ENCODE measurements at regions not wholly inside any gene's neighbourhood (a gene's known extent, or its start where the extent isn't known, plus 50 kb on each side); places are given as distances from the start of the nearest gene placed in this dataset.

DNA sequence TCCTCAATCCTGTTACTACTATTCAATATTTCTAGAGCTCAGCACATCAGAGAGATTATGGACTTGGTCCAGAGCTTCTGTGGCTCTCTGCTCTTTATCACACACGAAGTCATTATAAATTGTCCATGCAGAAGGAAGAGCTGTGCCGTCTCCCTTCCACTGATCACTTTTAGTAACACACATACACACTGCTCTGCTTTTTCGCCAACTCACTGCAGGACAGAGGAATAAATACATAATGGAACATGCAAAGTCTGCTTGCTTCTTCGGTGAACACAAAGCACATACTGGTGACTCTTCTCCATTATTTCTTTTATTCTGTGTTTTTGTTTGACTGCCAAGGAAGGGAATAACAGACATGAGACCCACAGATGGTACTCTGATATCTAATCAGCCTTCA, 1000.0 kb upstream of the TENM4 start:
- H3K9me3 ChIP-seq: no peaks in the 10 kb centered on the region
- H3K4me1 Mint-ChIP-seq: no peaks in the 10 kb centered on the region
- ATAC-seq (replicated peaks in 1 of 4): no peak
- H3K4me3 ChIP-seq (ENCODE audit: control insufficient read depth in 1 of 2, extremely low read depth in 1 of 2, low read length in 1 of 2): no peak overlapping the region
- no peaks in the 10 kb centered on the region for H3K4me1 ChIP-seq (ENCODE audit: control insufficient read depth in 1 of 2, extremely low read depth in 1 of 2, insufficient read depth in 2 of 2, low read length in 2 of 2)
- H3K27ac ChIP-seq (ENCODE audit: low read length): no peak overlapping the region
- ChIA-PET CTCF (no interaction called here), POLR2A (no interaction called here)
- no peaks in the 10 kb centered on the region for H3K27me3 Mint-ChIP-seq
- H3K27ac Mint-ChIP-seq: no peak overlapping the region
- no peaks in the 10 kb centered on the region for H3K36me3 ChIP-seq (ENCODE audit: control insufficient read depth in 2 of 2, extremely low read depth in 1 of 2, insufficient read depth in 1 of 2, low read length in 1 of 2)
- H3K27me3 ChIP-seq (replicated peaks in 1 of 2; ENCODE audit: control insufficient read depth in 2 of 2, extremely low read depth in 1 of 2, insufficient read depth in 2 of 2, low read length in 1 of 2): no peaks in the 10 kb centered on the region
- H3K4me3 Mint-ChIP-seq: no peak overlapping the region
- WGBS (ENCODE audit: insufficient coverage): 80% methylated on average over 1 of the region's 4 CpGs
- no peaks in the 10 kb centered on the region for H3K36me3 Mint-ChIP-seq
- peaks cover 5 to 21% (median 8%) of the 10 kb centered on the region in 3 donors for H3K9me3 Mint-ChIP-seq
- no peak for DNase-seq

DNA sequence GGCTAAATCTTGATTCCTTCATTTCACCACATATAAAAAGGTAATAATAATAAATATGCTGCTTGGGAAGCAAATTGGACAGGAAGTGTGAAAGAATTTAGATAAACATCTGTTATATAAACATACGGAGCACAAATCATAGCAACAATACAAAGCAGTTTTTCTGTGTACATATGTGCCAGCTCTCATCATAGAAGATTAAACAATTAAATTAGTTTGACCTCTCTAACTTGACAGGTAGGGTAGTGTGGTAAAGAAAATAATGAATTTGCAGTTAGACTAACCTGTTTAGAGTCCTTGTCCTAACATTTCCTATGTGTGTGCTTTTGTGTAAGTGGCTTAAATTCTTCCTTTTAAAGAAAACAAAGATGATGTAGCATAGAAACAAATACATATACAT, 995.7 kb upstream of the TENM4 start:
- no peak for DNase-seq
- no CpG with 5 or more reads among the region's 1 CpG for WGBS (ENCODE audit: insufficient coverage)
- Histone ChIP-seq H3K27me3 (replicated peaks in 1 of 2; ENCODE audit: control insufficient read depth in 2 of 2, extremely low read depth in 1 of 2, insufficient read depth in 2 of 2, low read length in 1 of 2) (no peaks in the 10 kb centered on the region), H3K36me3 (ENCODE audit: control insufficient read depth in 2 of 2, extremely low read depth in 1 of 2, insufficient read depth in 1 of 2, low read length in 1 of 2) (no peaks in the 10 kb centered on the region), H3K4me1 (ENCODE audit: control insufficient read depth in 1 of 2, extremely low read depth in 1 of 2, insufficient read depth in 2 of 2, low read length in 2 of 2) (no peaks in the 10 kb centered on the region), H3K9me3 (no peaks in the 10 kb centered on the region), H3K27ac (ENCODE audit: low read length) (no peak overlapping the region), H3K4me3 (ENCODE audit: control insufficient read depth in 1 of 2, extremely low read depth in 1 of 2, low read length in 1 of 2) (no peak overlapping the region)
- H3K27ac Mint-ChIP-seq: no peak overlapping the region
- ChIA-PET POLR2A (no interaction called here), CTCF (no interaction called here)
- no peak for ATAC-seq (replicated peaks in 1 of 4)
- no peaks in the 10 kb centered on the region for H3K36me3 Mint-ChIP-seq
- H3K27me3 Mint-ChIP-seq: no peaks in the 10 kb centered on the region
- no peak overlapping the region for H3K4me3 Mint-ChIP-seq
- H3K9me3 Mint-ChIP-seq: peaks cover 12 to 36% (median 17%) of the 10 kb centered on the region in 3 donors
- no peaks in the 10 kb centered on the region for H3K4me1 Mint-ChIP-seq

DNA sequence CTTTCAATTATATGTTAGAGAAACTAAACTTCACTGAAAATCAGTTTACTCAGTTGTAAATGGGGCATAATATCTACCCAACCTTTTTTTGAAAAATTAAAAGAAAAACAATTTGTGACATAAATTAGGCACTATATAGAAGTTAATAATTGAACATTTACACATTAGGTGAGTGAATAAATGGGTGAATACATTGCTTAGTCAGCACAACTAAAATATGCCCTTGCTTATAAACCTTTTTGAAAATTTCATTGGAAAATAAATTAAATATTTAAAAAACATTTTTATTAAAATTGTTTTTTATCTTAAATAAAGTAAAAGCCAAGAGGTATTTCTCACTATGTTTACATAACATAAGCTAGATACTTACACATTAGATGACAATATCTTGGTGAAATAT, 994.5 kb upstream of the TENM4 start:
- ATAC-seq (replicated peaks in 1 of 4) (no peak), DNase-seq (no peak)
- H3K27me3 ChIP-seq (replicated peaks in 1 of 2; ENCODE audit: control insufficient read depth in 2 of 2, extremely low read depth in 1 of 2, insufficient read depth in 2 of 2, low read length in 1 of 2): no peaks in the 10 kb centered on the region
- POLR2A ChIA-PET: interaction anchor here in 1 of 2 donors (0.6 kb wide), 1 partner anchor 35 kb away, joined by 3 read pairs; no protein-coding TSS in a partner anchor
- no peaks in the 10 kb centered on the region for H3K4me1 ChIP-seq (ENCODE audit: control insufficient read depth in 1 of 2, extremely low read depth in 1 of 2, insufficient read depth in 2 of 2, low read length in 2 of 2)
- Mint-ChIP-seq H3K4me1 (no peaks in the 10 kb centered on the region), H3K9me3 (peaks cover 18 to 39% (median 19%) of the 10 kb centered on the region in 3 donors), H3K36me3 (no peaks in the 10 kb centered on the region), H3K27ac (no peak overlapping the region), H3K4me3 (no peak overlapping the region), H3K27me3 (no peaks in the 10 kb centered on the region)
- H3K36me3 ChIP-seq (ENCODE audit: control insufficient read depth in 2 of 2, extremely low read depth in 1 of 2, insufficient read depth in 1 of 2, low read length in 1 of 2): no peaks in the 10 kb centered on the region
- no peak overlapping the region for H3K27ac ChIP-seq (ENCODE audit: low read length)
- H3K9me3 ChIP-seq: no peaks in the 10 kb centered on the region
- H3K4me3 ChIP-seq (ENCODE audit: control insufficient read depth in 1 of 2, extremely low read depth in 1 of 2, low read length in 1 of 2): no peak overlapping the region
- CTCF ChIA-PET: no interaction called here

DNA sequence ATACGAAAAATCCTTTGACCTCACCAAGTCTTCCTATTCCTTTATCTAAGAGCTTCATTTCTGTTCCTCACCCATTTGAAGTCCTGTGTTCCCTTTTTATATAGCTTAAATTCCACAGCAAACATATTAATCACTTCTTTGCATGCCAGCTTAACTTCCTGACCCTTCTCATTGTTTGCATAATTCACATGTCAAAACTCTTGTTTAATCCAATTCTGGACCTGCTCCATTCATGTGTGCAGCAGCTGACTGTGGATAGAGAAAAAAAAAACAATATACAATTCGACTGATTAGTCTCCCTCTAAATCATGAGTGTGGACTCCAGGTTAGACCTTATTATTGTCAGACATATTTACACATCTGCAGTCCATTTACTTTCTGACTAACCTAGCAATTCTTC, 991.2 kb upstream of the TENM4 start:
- POLR2A ChIA-PET: no interaction called here
- no peak overlapping the region for H3K4me3 ChIP-seq (ENCODE audit: control insufficient read depth in 1 of 2, extremely low read depth in 1 of 2, low read length in 1 of 2)
- CTCF ChIA-PET: no interaction called here
- H3K9me3 Mint-ChIP-seq: peaks cover 27 to 33% (median 28%) of the 10 kb centered on the region in 3 donors
- WGBS (ENCODE audit: insufficient coverage): 62% methylated on average over 1 of the region's 2 CpGs
- no peaks in the 10 kb centered on the region for H3K9me3 ChIP-seq
- no peaks in the 10 kb centered on the region for H3K4me1 ChIP-seq (ENCODE audit: control insufficient read depth in 1 of 2, extremely low read depth in 1 of 2, insufficient read depth in 2 of 2, low read length in 2 of 2)
- no peak overlapping the region for H3K27ac ChIP-seq (ENCODE audit: low read length)
- no peaks in the 10 kb centered on the region for H3K27me3 Mint-ChIP-seq
- no peak for ATAC-seq (replicated peaks in 1 of 4)
- H3K36me3 Mint-ChIP-seq: no peaks in the 10 kb centered on the region
- H3K27ac Mint-ChIP-seq: no peak overlapping the region
- H3K4me3 Mint-ChIP-seq: no peak overlapping the region
- H3K4me1 Mint-ChIP-seq: no peaks in the 10 kb centered on the region
- no peak for DNase-seq
- H3K36me3 ChIP-seq (ENCODE audit: control insufficient read depth in 2 of 2, extremely low read depth in 1 of 2, insufficient read depth in 1 of 2, low read length in 1 of 2): no peaks in the 10 kb centered on the region
- no peaks in the 10 kb centered on the region for H3K27me3 ChIP-seq (replicated peaks in 1 of 2; ENCODE audit: control insufficient read depth in 2 of 2, extremely low read depth in 1 of 2, insufficient read depth in 2 of 2, low read length in 1 of 2)

DNA sequence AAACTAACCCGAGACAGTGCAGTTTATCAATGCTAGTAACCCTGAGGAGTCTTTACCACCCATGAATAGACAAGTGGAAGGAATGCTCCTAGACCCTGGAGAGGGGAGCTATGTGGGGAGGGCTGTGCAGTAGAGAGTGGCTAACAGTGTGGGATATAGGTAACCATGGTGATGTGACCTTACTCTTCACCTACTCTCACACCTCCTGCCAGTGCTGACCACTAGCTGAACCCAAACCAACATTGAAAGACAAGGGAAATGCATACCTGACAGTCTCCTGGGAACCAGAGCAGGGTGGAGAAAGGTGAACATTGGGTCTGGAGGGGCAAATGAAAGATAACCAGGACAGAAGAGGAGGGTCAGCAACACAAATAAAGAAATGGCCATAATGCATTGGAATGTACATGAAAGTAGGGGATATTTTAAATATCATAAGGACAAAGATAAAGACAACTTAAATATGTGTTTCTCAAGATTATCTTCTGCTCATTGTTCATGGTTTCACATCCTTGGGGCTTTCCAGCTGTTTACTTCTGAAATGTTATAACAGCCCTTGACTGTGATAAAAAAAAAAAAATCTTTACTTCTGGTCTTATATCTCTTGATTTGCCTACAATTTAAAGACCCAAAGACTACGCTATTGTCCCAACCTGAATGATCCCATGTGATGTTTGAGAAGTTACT, 983.3 kb upstream of the TENM4 start:
- no peak overlapping the region for H3K27ac Mint-ChIP-seq
- CTCF ChIA-PET: no interaction called here
- POLR2A ChIA-PET: no interaction called here
- no peaks in the 10 kb centered on the region for H3K4me1 Mint-ChIP-seq
- DNase-seq (no peak), ATAC-seq (replicated peaks in 1 of 4) (no peak)
- WGBS (ENCODE audit: insufficient coverage): no CpG with 5 or more reads among the region's 2 CpGs
- Histone ChIP-seq H3K4me1 (ENCODE audit: control insufficient read depth in 1 of 2, extremely low read depth in 1 of 2, insufficient read depth in 2 of 2, low read length in 2 of 2) (no peaks in the 10 kb centered on the region), H3K27ac (ENCODE audit: low read length) (no peak overlapping the region), H3K9me3 (no peaks in the 10 kb centered on the region), H3K36me3 (ENCODE audit: control insufficient read depth in 2 of 2, extremely low read depth in 1 of 2, insufficient read depth in 1 of 2, low read length in 1 of 2) (no peaks in the 10 kb centered on the region), H3K4me3 (ENCODE audit: control insufficient read depth in 1 of 2, extremely low read depth in 1 of 2, low read length in 1 of 2) (no peak overlapping the region), H3K27me3 (replicated peaks in 1 of 2; ENCODE audit: control insufficient read depth in 2 of 2, extremely low read depth in 1 of 2, insufficient read depth in 2 of 2, low read length in 1 of 2) (no peaks in the 10 kb centered on the region)
- peaks cover 5 to 13% (median 8%) of the 10 kb centered on the region in 3 donors for H3K9me3 Mint-ChIP-seq
- no peaks in the 10 kb centered on the region for H3K27me3 Mint-ChIP-seq
- no peaks in the 10 kb centered on the region for H3K36me3 Mint-ChIP-seq
- H3K4me3 Mint-ChIP-seq: no peak overlapping the region

- no peaks in the 10 kb centered on the region for H3K4me1 ChIP-seq (ENCODE audit: control insufficient read depth in 1 of 2, extremely low read depth in 1 of 2, insufficient read depth in 2 of 2, low read length in 2 of 2)
- DNase-seq (no peak), ATAC-seq (replicated peaks in 1 of 4) (no peak)
- H3K27me3 ChIP-seq (replicated peaks in 1 of 2; ENCODE audit: control insufficient read depth in 2 of 2, extremely low read depth in 1 of 2, insufficient read depth in 2 of 2, low read length in 1 of 2): no peaks in the 10 kb centered on the region
- Mint-ChIP-seq H3K9me3 (peaks cover 14 to 16% (median 14%) of the 10 kb centered on the region in 3 donors), H3K4me1 (no peaks in the 10 kb centered on the region), H3K27ac (no peak overlapping the region), H3K4me3 (no peak overlapping the region), H3K27me3 (no peaks in the 10 kb centered on the region), H3K36me3 (no peaks in the 10 kb centered on the region)
- WGBS (ENCODE audit: insufficient coverage): no CpG with 5 or more reads among the region's 1 CpG
- ChIA-PET CTCF (no interaction called here), POLR2A (no interaction called here)
- no peak overlapping the region for H3K27ac ChIP-seq (ENCODE audit: low read length)
- no peaks in the 10 kb centered on the region for H3K36me3 ChIP-seq (ENCODE audit: control insufficient read depth in 2 of 2, extremely low read depth in 1 of 2, insufficient read depth in 1 of 2, low read length in 1 of 2)
- no peaks in the 10 kb centered on the region for H3K9me3 ChIP-seq
- H3K4me3 ChIP-seq (ENCODE audit: control insufficient read depth in 1 of 2, extremely low read depth in 1 of 2, low read length in 1 of 2): no peak overlapping the region
Measured at GRCh38 chr11:80420374-80420773, 979.5 kb upstream of the TENM4 start.

DNA sequence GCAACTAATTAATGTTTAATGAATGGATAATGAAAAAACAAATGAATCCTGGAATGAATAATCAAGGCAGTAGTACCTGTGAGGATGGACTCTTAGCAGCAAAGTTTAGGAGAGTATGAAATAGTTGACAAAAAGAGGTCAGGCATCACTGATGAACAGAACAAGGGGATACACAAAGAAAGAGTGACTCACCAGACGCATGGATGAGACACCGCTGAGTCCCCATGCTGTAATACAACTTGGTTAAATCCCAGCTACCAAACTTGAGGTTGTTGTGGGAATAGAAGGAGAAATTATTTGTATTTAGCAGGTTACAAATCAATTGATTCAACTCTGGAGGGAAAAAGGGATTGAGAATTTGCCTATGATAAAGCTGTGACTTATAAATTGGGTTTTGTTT, 976.9 kb upstream of the TENM4 start:
- no peaks in the 10 kb centered on the region for H3K4me1 ChIP-seq (ENCODE audit: control insufficient read depth in 1 of 2, extremely low read depth in 1 of 2, insufficient read depth in 2 of 2, low read length in 2 of 2)
- no peak overlapping the region for H3K4me3 Mint-ChIP-seq
- no peaks in the 10 kb centered on the region for H3K36me3 ChIP-seq (ENCODE audit: control insufficient read depth in 2 of 2, extremely low read depth in 1 of 2, insufficient read depth in 1 of 2, low read length in 1 of 2)
- H3K4me1 Mint-ChIP-seq: no peaks in the 10 kb centered on the region
- 83% methylated on average over 1 of the region's 2 CpGs for WGBS (ENCODE audit: insufficient coverage)
- ATAC-seq (replicated peaks in 1 of 4) (no peak), DNase-seq (no peak)
- H3K27me3 Mint-ChIP-seq: no peaks in the 10 kb centered on the region
- H3K27ac Mint-ChIP-seq: no peak overlapping the region
- ChIA-PET POLR2A (no interaction called here), CTCF (interaction anchor here in 1 of 2 donors (0.6 kb wide), 1 partner anchor 177 kb away, joined by 3 read pairs; no protein-coding TSS in a partner anchor)
- no peak overlapping the region for H3K27ac ChIP-seq (ENCODE audit: low read length)
- H3K9me3 ChIP-seq: no peaks in the 10 kb centered on the region
- H3K36me3 Mint-ChIP-seq: no peaks in the 10 kb centered on the region
- H3K4me3 ChIP-seq (ENCODE audit: control insufficient read depth in 1 of 2, extremely low read depth in 1 of 2, low read length in 1 of 2): no peak overlapping the region
- peaks cover 10 to 24% (median 11%) of the 10 kb centered on the region in 3 donors for H3K9me3 Mint-ChIP-seq
- H3K27me3 ChIP-seq (replicated peaks in 1 of 2; ENCODE audit: control insufficient read depth in 2 of 2, extremely low read depth in 1 of 2, insufficient read depth in 2 of 2, low read length in 1 of 2): no peaks in the 10 kb centered on the region
